HG03139 (cell line): ENCODE measurements at regions not wholly inside any gene's neighbourhood (a gene's known extent, or its start where the extent isn't known, plus 50 kb on each side); places are given as distances from the start of the nearest gene placed in this dataset.
"Not testable (repeated sequence)": the region's sequence is repeated elsewhere in the genome, so short reads cannot be mapped to it uniquely, and the experiment has no call there.

Source experiments
- ATAC-seq: cut with Tn5 transposase; IDR thresholded peaks from one replicate; pipeline ENCODE4 v1.9.1; 2021; ENCODE audit not compliant: unreplicated experiment

DNA sequence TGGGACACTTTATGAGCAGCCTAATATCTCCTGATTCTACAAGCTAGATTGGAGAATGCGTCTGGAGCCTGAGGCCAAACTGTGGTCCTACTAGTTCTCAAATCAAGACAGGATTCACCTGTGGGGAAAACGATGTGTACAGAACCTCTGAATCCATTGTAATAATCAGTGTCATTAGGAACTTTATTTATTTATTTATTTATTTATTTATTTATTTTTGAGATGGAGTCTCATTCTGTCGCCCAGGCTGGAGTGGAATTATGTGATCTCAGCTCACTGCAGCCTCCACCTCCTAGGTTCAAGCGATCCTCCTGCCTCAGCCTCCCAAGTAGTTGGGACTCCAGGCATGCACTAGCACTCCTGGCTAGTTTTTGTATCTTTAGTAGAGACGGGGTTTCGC lies 52.6 kb upstream of the KIF26B start:
- not testable (repeated sequence) for ATAC-seq

DNA sequence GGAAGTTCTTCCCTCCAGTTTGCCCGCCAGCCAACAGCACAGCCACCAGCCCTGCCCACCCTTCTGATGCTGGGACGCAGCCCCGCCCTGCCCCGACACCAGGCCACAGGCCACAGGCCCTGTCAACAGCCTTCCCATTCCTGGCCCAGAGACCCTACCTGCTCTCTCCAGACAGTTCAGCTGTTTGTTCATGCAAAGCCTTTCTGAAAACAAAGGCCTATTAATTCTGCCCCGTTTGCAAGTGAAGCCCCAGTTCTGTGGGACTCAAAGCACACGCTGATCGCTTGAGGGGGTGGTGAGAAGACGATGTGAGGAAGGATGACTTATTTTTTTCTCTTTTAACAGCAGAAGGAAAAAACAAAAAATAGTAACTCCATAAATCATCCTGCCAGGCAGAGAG lies 55.4 kb upstream of the KIF26B start:
- ATAC-seq = no peak

DNA sequence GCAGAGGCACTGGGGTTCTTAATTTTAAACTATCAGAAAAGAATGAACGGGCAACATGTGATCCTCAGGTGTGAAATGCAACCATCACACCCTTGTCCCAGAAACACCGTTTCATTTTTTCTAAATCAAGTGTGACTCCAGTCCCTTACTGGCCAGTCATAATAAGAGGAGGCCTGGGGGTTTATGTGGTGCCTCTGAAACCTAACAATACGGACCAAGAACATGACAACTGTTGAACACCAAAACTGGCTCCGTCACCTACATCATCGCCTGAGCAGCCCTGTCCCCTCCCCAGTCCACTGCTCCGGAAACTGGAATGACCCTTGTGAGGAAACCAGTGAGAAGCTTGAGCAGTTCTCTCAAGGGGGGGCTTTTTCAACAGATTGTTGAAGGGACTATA lies 55.9 kb upstream of the KIF26B start:
- no peak for ATAC-seq

DNA sequence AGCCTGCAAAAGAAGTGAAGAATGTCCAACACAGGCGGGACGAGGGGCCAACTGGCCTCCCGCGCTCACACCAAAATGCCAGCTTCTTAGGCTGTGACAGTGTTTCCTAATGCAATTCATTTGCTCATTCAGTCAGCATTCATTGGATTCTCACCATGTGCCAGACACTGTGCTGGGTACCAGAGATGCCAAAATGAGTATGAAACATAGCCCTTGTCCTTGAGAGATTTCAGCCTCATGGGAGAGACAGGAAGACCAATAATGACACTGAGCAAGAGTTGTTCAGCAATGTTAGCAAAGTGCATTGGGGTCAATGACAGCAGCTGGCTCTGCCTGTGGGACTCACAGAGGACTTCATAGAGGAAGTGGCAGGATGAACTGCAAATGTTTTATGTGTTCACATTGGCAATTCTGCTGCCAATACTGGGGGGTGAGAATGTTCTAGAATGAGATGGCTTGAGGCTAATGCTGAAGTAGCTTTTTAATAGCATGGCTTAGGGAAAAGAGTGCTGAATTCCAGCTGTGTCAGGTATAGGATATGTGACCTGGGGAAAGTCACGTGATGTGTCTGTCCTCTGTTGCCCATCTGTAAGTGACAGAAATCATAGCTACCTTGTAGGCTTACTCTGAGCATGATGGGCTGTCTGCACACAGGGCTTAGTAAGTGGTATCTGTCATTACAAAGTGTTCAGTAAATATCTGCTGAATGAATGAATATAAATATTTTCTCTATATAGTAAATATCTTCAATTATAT lies 58.3 kb upstream of the KIF26B start:
- no peak for ATAC-seq

DNA sequence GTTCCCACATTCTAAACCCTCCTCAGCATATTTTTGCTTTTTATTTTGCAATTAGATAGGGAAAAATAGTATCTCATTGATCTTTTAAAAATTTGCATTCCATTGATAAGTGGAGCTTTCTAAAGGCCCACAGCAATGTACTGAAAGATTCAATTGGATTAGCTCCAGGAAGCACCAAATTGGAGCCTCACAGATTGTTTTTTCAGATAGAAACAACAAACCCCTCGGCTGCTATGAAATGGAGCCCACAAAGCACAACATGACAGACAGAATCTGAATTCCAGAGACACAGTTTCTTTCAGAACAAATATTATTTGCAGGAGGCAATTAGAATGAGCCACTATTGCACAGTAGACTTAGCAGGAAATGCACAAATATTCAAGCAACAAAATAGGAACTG lies 58.9 kb upstream of the KIF26B start:
- ATAC-seq = no peak

DNA sequence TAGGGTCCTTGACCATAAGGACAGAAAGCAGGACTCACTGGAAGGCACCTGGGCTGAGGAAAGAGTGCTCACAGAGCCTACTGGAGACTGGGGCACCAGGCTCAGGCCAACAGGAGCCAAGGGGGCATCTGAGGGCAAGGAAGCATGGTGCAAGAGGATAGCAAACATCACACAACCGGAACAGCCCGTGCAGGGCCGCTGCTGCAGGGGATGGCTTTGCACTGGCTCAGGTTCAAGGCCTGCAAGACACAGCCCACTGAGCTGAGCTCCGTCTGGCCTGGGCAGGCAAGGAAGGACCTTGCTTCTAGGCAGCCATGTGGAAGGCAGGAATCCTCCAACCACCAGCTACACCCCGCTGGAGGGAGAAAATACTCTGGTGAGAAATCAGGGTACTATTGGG lies 59.8 kb upstream of the KIF26B start:
- ATAC-seq = no peak

DNA sequence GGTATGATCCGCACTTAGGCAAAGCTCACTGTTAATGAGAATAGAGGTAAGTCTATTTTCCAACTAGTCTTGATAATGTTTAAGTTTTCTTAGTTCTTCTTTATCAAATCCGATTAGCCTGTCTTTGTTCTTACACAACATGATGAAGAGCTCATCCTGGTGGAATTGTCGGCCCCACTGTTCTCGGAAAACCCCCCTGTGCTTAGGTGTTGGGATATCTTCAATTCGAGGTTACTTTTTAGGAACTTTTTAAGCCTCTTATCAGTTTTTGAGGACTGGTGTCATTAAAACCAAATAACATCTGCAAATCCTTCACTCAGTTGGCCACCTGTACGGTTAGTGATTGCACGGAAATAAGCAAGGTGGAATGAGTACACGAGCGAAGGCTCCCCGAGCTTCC lies 60.7 kb upstream of the KIF26B start:
- no peak for ATAC-seq

DNA sequence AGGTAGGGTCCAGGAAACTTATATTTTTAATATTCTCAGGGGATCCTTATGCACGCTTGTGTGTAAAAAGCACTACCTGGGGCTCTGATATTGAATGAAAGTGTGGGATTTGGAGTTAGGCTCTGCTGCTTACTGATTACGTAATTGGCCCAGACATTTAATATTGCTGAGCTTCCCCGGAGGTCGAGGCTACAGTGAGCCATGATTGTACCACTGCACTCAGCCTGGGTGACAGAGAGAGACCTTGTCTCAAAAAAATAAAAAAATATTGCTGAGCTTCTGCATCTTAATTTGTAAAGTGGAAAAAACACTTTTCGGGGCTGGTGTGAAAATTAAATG lies 62.2 kb upstream of the KIF26B start:
- ATAC-seq = no peak

DNA sequence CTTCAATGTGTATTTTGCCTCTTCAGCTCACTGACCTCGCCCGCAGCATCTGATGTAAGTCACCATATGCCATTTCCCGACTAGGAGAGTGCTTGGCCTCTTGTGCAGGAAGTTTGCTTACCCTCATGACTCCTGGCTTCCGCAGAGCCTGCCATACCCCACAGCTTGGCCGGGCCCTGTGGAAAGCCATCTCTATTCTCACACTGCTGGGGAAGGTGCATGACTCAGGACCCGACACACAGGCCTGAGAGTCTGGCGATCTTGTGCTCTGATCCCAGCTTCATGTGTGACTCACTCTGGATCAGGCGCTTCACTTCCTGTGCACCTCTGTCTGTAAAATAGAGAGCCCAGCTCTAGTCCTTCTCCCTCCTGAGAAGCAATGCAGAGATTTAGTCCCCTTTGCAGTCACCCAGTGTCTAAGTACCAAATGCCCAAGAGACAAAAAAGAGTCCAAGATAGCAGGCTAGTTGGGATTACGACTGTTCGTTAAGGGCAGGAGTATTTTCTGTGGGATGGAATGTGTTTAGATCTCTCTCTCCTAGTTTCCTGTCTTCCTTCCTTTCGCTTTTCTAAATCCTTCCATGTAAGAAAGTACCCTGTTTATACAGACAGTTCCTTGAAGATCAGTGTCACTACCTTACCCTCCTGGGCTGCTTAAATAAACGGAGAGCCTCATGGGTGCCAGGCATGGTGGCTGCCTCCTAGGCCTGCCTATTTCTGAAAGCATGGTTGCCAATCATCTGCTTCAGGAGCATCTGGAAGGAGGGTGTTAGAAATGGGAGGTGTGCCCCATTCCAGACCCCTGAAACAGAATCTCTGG lies 62.8 kb upstream of the KIF26B start:
- ATAC-seq = no peak

DNA sequence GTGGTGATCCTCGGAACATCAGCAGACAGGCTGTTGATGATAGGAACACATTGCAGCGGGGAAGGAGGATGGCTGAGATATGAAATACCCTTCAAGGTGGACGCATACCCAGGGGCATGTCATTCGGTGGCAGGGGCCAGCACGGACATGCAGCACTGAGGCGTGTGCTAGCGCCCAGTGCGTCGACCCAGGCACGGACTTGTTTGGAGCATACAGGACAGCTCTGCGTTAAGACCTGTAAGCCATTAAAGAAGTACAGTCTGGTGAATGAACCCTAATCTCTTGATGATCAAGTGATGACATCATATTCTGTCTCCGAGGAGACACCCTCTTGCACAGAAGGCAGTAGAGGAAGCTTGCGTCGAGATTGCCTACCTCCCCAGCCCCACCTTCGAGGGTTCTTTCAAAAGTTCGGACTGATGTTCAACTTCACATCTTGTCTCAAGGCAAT lies 63.6 kb upstream of the KIF26B start:
- ATAC-seq = no peak

DNA sequence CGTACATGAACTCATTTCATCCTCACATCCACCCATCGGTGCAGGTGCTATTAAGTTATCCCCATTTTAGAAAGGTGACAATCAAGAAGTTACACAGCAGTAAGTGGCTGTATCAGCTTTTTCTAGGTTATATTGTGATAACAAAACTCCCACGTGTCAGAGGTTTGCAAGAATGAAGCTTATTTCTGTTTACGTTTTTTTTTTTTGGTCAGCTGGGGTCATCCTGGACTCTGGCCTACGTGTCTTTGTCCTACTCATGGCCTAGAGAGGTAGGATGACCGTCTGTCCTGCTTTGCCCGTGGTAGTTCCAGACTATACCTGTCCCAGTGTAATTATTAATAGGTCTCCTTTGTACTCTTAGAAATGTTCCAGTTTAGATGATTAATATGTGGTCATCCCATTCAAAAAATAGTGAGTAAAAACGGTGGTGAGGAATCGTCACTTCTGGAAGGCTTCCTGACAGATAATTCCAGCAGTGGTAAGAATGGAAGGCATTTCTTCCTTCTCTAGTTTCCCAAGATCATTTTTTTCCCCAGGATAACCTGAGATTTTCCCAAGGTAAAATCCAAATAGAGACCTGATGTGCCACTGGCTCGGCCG lies 64.2 kb upstream of the KIF26B start:
- no peak for ATAC-seq

DNA sequence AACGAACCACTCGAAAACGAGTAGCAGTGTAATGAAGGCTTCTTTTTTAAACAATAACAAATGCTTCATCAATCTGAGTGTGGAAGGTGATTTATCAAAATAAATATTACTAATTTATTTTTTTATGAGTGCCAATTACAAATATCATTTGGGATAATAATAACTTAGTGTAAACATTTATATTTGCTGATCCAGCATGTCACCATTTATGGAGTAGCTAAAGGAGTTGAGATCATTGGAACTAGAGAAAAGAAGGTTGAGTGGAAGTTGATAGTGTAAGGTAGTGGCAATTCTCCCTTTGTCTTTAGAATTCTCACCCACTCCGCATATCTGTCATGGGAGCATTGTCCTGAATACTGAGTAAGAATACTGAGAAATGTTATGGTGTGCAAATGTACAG lies 67.1 kb upstream of the KIF26B start:
- no peak for ATAC-seq

DNA sequence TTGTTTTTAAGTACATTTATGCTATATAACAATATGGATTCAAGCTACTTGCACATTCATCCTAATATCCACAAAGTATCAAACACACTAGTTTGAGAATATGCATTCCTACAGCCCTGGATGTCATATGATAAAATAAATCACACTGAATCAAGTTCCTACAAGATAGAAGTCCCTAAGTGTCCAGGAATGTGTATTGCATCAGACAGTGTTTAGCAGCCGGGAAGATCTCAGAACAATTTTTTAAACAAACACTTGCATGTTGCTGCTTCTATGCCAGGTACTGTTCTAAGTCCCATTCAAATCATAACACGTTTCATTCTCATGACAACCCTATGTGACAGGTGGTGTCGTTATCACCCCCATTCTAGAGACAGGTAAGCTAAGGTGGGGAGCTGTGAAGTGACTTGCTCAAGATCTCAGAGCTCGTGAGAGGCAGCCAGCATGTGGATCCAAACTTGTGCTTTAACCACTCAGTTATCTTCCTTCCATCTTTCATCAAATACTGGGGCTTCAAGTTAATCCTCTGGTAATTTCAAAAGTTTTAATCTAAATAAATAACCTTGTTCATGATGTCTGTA lies 68.3 kb upstream of the KIF26B start:
- no peak for ATAC-seq

DNA sequence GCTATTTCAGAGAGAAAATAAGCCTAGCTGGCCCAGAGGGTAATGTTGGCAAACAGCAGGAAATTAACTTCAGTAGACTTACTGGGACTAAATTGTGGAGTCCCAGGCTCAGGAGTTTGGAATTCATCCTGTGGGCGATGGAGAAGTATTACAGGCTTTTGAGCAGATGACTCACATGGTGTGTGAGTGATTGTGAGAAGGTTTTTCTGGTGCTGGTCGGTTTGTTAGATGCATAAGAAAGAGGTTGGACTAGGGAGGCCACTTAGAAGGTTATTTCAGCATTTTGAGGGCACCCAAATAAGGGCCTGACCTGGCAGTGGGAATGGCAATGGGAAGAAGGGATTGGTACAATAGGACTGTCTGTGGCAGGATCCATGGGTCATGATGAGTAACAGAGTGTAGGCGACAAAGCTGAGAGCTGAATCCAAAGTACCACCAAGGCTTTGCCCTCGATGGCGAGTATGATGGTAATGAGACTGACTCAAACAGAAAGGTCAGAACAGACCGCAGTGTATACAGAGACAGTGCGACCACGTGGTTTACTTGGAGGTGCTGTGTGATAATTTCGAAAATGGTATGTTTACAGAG lies 69.2 kb upstream of the KIF26B start:
- no peak for ATAC-seq

DNA sequence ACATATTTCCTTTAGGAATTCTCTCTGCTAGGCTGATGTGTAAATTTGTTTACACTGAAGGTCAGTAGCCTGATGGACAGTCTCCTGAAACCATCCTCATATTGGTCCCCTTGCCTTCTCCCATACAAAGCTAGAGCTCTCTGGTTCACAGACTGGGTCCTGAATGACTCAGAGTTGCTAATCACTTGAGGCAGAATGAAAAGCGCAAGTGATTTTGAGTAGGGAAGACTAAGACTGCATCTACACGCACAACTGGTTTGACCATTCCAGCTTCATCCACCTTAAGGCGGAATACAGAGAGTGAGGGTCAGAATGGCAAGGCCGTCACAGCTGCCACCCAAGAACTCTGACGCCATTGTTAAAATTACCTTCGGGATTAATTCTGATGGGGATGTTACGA lies 70.2 kb upstream of the KIF26B start:
- ATAC-seq = no peak

DNA sequence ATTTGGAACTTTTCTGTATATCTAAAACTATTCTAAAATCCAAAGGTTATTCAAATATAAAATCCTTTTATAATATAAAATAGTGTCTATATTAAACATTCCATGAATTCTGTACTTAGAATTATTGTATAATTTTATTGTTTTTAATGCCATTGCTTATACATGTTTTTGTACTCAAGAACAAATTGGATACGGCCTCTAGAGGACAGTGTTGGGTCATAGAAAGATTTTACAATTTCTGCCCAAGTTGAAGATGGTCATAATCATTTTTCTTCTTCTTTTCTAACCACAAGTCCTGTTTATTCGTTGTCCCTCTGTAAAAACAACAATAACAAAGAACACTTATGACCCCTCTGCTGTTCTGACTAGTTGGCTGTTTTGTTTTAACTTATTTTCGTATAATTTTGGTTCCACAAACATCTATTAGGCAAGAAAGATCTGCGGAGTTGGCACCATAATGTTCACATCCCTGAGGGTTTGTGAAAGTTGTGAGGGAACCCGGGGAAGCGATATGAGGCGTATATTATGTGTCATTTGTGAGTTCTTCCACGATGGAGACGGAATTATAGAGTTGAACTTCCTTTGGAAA lies 75.7 kb upstream of the KIF26B start:
- no peak for ATAC-seq

DNA sequence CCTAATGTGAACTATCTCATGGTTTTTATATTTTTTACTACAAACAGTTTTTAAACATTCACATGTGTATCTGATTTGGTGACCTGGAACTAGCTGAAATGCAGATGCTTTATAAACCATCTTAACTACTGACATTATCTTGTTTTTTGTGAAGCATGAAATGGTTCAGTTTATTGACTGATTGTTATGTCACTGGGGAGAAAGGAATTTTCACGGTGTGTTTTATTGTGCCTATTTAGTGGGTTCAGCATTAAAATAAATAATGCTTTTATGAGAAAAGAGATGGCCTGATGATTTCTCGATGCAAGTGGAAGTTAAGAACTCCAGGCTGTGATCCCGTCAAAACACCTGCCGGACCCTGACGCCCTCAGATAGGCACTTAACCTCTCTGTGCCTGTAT lies 79.9 kb upstream of the KIF26B start:
- ATAC-seq = no peak

DNA sequence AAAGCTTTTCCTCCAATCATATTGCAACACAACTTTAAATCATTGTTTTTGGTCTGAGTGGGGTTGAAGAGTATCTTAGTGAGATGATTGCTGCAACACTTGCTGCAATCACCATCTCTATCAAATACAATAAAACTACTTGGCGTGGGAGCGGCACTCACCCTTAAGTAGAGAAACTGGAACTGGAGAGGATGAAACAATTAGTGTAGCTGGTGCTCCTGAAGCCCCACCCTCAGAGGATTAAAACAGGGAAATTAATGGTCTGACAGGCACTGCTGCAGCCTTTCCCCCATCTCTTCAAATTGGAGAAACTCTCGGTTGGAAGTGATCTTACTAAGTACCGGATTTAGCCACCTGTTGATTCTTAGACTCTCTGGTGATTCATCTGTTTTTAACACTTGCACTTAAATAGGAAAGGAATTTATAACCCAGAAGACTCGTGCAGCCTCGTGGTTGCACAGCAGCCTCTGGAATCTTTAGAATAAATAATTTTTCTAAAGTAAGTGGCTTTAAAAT lies 80.5 kb upstream of the KIF26B start:
- ATAC-seq = no peak

DNA sequence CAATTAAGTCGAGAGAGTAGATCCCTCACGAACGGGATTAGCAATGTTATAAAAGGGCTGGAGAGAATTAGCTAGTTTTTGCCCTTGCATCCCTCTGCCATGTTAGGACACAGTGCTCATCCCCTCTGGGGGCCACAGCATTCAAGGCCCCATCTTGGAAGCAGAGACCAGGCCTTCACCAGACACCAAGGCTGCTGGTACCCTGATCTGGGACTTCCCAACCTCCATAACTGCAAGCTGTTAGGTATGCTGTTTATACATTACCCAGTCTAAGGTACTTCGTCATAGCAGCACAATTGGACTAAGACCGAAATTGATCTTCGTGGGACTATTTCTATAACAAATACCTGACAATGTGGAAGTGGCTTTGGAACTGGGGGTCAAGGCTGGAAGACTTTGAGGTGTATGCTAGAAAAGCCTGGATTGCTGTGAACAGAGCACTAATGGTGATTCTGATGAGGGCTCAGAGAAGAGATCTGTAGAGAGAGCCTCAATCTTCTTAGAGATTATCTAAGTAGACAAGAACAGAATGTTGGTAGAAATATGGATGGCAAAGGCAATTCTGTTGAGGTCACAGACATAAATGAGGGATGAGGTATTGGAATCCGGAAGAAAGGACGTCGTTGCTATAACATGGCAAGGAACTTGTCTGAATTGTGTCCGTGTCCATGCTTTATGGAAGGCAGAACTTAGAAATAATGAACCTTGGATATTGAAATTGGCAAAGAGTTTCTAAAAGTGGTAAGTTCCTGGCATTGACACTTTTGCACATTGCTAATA lies 83.8 kb upstream of the KIF26B start:
- ATAC-seq = no peak

DNA sequence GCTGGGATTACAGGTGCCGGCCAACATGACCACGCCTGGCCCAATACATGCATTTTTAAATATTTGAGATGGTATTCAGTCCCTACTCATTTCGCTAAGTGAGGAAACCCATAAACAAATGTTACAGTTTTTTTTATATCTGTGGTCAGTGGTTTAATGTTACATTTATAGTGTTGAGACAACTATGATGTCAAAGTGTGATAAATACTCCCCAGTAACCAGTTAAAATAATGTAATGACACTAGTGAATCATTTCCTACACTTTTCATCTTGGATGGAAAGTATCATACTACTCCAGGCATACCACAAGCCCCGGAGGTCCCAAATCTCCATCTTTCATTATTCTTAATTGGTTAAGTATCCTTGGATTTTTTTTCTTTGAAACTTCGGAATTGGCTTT lies 87.5 kb upstream of the KIF26B start:
- ATAC-seq = no peak
